Hepatocyte (in vitro differentiated cells): ENCODE measurements at regions not wholly inside any gene's neighbourhood (a gene's known extent, or its start where the extent isn't known, plus 50 kb on each side); places are given as distances from the start of the nearest gene placed in this dataset.

Experiments used
- EZH2 ChIP-seq: fragments of 200-600 bp; sonication (generic); IDR thresholded peaks from 2 replicates; pipeline ENCODE4 v1.6.1; 2016; ENCODE audit warnings: antibody characterized with exemption, mild to moderate bottlenecking, borderline replicate concordance
- TF ChIP-seq, protein P1 (sequence below): fragments of 200-600 bp; sonication (generic); IDR thresholded peaks from 2 replicates; pipeline ENCODE4 v1.5.1; 2016; ENCODE audit warnings: antibody characterized with exemption, mild to moderate bottlenecking; ENCODE audit not compliant: poor library complexity

DNA sequence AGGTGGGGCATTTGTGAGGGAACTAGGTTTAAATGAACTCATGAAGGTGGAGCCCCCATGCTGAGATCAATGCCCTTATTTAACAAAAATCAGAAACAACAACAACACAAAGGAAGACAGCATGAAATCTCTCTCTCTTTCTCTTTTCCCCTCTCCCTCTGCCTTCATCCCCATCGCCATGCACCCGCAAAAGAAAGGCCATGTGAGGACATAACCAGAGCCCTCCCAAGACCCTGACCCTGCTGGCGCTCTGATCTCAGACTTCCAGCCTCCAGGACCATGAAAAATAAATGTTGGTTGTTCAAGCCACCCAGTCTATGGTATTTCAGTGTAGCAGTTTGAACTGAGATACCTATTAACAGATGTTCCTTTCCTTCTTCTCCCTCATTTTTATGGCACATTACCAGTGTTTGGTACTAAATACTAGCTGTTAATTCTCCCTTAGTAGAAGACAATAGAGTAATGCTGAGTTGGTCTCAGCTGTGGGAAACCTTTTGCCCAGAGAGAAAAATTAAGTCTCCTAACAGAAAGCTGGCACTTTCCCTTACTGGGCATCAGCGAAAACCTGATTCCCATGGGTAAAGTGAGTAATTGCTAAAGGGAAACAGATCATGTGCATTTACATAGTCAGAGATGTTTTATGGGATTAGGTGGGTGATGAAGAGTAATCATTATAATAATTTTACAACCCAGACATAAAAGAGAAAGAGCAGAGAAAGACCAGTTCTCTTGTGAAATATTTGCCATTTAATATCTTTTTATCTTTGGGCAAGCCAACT, 264.0 kb upstream of the PLEKHG7 start:
- TF ChIP-seq, protein P1, sequence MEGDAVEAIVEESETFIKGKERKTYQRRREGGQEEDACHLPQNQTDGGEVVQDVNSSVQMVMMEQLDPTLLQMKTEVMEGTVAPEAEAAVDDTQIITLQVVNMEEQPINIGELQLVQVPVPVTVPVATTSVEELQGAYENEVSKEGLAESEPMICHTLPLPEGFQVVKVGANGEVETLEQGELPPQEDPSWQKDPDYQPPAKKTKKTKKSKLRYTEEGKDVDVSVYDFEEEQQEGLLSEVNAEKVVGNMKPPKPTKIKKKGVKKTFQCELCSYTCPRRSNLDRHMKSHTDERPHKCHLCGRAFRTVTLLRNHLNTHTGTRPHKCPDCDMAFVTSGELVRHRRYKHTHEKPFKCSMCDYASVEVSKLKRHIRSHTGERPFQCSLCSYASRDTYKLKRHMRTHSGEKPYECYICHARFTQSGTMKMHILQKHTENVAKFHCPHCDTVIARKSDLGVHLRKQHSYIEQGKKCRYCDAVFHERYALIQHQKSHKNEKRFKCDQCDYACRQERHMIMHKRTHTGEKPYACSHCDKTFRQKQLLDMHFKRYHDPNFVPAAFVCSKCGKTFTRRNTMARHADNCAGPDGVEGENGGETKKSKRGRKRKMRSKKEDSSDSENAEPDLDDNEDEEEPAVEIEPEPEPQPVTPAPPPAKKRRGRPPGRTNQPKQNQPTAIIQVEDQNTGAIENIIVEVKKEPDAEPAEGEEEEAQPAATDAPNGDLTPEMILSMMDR = no peak
- no peak for TF ChIP-seq EZH2
